Esophagus squamous epithelium (tissue), 5 donors: ENCODE measurements at regions not wholly inside any gene's neighbourhood (a gene's known extent, or its start where the extent isn't known, plus 50 kb on each side); places are given as distances from the start of the nearest gene placed in this dataset.

Experiments
- DNase-seq: peaks from one replicate; lab custom pipeline; 2025; lab: John Stamatoyannopoulos, UW
- H3K27ac ChIP-seq, 4 donors: fragments of 200-600 bp; sonication (generic); one replicate each; pipeline ENCODE4 v1.5.1; 2016 to 2019; ENCODE audit warnings: mild to moderate bottlenecking in 1 of 4
- H3K27me3 ChIP-seq, 4 donors: fragments of 200-600 bp; sonication (generic); 1 replicate in 3 of 4; 2 replicates in 1 of 4; pipeline versions ENCODE4 v1.5.1 to v1.6.0; 2017 to 2021; ENCODE audit warnings: antibody characterized with exemption in 1 of 4
- H3K36me3 ChIP-seq, 3 donors: fragments of 200-600 bp; sonication (generic); one replicate each; pipeline ENCODE4 v1.5.1; 2016 to 2019
- H3K4me1 ChIP-seq, 3 donors: fragments of 200-600 bp; sonication (generic); one replicate each; pipeline ENCODE4 v1.5.1; 2017 to 2019
- H3K4me3 ChIP-seq, 4 donors: fragments of 200-600 bp; sonication (generic); 1 replicate in 3 of 4; 2 replicates in 1 of 4; pipeline ENCODE4 v1.5.1; 2016 to 2019; ENCODE audit warnings: mild to moderate bottlenecking in 2 of 4, moderate library complexity in 1 of 4
- H3K9me3 ChIP-seq, 3 donors: fragments of 200-600 bp; sonication (generic); one replicate each; pipeline ENCODE4 v1.5.1; 2016 to 2019
- POLR2A ChIP-seq, 4 donors: fragments of 450-650 bp; IDR thresholded peaks; one replicate each; pipeline ENCODE4 v1.6.1; 2017; ENCODE audit warnings: antibody characterized with exemption in 4 of 4, mild to moderate bottlenecking in 4 of 4, moderate library complexity in 3 of 4
- WGBS, 2 donors: methylation state at CpG; one replicate each; pipeline ENCODE4 v1.1.5; 2018; 5-methylcytosine and 5-hydroxymethylcytosine counted together
- intact Hi-C: fragments of 100-400 bp; cut with DNase I; formaldehyde crosslinking; loops from one replicate; pipeline ENCODE4 v1.15.0; 2022
- TF ChIP-seq, protein P1 (sequence below), 6 experiments: fragments of 450-650 bp in 4 of 6; fragments of 200-600 bp in 2 of 6; sonication (generic) in 2 of 6; IDR thresholded peaks; one replicate each; pipeline ENCODE4 v1.5.1; 2016 to 2019; ENCODE audit warnings: antibody characterized with exemption in 6 of 6, mild to moderate bottlenecking in 4 of 6, moderate library complexity in 4 of 6
- donor health status: DM: yes; HTN: yes; CAD: no.

DNA sequence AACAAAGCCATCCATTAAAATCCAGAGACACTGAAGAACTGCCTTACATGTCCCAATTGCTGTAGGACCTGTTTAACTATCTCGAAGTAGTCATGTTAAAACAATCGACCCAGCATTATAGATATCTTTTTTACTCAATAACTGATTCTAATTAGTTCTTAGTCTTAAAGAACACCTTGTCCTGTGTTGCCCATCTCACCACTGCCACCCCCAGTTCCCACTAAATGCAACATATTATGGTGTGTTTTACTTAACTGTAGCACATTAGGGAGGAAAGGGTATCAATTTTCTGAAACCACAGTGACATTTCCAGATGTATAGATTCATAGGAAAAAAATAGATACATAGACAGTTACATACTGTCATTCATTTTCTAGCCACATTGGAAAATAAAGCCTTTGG is 221.2 kb downstream of the MEF2C start:
- Histone ChIP-seq H3K27ac (no peak overlapping the region), H3K36me3 (no peaks in the 10 kb centered on the region), H3K4me1 (peaks cover 8 to 35% (median 10%) of the 10 kb centered on the region in 3 donors), H3K27me3 (peaks cover 17 to 99% (median 53%) of the 10 kb centered on the region in 4 donors), H3K4me3 (no peak overlapping the region), H3K9me3 (no peaks in the 10 kb centered on the region)
- intact Hi-C loops = no loop called here
- WGBS, 2 donors = 24 to 32% methylated on average over 2 of the region's 2 CpGs
- no peak for DNase-seq
- TF ChIP-seq, protein P1, sequence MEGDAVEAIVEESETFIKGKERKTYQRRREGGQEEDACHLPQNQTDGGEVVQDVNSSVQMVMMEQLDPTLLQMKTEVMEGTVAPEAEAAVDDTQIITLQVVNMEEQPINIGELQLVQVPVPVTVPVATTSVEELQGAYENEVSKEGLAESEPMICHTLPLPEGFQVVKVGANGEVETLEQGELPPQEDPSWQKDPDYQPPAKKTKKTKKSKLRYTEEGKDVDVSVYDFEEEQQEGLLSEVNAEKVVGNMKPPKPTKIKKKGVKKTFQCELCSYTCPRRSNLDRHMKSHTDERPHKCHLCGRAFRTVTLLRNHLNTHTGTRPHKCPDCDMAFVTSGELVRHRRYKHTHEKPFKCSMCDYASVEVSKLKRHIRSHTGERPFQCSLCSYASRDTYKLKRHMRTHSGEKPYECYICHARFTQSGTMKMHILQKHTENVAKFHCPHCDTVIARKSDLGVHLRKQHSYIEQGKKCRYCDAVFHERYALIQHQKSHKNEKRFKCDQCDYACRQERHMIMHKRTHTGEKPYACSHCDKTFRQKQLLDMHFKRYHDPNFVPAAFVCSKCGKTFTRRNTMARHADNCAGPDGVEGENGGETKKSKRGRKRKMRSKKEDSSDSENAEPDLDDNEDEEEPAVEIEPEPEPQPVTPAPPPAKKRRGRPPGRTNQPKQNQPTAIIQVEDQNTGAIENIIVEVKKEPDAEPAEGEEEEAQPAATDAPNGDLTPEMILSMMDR (IDR thresholded peaks at IDR 0.05) = no peak
- no peak for TF ChIP-seq POLR2A (IDR thresholded peaks at IDR 0.05)

DNA sequence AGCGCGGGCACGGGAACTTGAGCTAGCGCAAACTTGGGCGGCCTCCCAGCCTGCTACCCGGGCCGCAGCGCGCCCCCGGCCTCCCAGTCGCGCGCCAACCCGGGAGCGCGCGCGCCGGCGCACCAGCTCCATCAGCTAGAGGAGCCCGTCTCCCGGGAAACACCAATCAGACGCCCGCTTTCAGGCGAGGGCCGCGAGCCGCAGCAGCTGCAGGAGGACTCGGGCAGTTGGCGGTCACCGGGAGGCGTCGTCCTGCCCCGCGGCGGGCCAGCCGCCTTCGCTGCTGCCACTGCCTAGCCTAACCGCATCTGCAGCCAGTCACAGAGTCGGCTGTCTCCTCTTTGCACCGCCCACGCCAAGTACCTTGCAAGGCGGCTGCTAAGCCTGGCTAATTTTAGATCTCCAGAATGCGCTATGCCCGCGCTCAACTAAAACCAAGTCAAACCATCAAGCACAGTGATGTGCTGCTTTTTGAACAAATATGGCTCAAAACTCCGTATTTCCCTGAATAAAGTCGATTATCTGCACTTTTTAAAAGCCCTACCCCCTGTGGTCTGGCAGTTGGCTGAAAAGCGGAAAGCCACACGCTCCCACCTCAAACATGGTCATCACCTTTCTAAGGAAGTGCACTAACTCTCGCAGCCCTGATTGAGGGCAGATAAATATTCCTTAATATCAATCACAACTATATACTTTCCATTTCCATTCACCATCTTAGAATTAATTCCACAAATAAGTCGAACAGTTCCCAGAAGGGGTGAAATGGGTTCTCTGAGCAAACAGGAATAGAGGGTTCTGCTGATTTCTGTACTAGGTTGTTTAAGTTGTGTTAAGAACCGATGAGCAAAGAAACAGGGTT is 221.8 kb downstream of the MEF2C start:
- H3K4me3 ChIP-seq = peak overlapping the region in 3 of 4 donors; percentile 5 to 62 (median 42)
- H3K27me3 ChIP-seq = peaks cover 17 to 98% (median 49%) of the 10 kb centered on the region in 4 donors
- H3K36me3 ChIP-seq = no peaks in the 10 kb centered on the region
- H3K4me1 ChIP-seq = peaks cover 8 to 29% (median 10%) of the 10 kb centered on the region in 3 donors
- no peak overlapping the region for H3K27ac ChIP-seq
- WGBS, 2 donors = 2 to 8% methylated on average over 12 to 17 of the region's 53 CpGs
- H3K9me3 ChIP-seq = no peaks in the 10 kb centered on the region
- DNase-seq = no peak
- TF ChIP-seq, protein P1 (IDR thresholded peaks at IDR 0.05) = no peak
- TF ChIP-seq POLR2A (IDR thresholded peaks at IDR 0.05) = no peak
- intact Hi-C loops = no loop called here

DNA sequence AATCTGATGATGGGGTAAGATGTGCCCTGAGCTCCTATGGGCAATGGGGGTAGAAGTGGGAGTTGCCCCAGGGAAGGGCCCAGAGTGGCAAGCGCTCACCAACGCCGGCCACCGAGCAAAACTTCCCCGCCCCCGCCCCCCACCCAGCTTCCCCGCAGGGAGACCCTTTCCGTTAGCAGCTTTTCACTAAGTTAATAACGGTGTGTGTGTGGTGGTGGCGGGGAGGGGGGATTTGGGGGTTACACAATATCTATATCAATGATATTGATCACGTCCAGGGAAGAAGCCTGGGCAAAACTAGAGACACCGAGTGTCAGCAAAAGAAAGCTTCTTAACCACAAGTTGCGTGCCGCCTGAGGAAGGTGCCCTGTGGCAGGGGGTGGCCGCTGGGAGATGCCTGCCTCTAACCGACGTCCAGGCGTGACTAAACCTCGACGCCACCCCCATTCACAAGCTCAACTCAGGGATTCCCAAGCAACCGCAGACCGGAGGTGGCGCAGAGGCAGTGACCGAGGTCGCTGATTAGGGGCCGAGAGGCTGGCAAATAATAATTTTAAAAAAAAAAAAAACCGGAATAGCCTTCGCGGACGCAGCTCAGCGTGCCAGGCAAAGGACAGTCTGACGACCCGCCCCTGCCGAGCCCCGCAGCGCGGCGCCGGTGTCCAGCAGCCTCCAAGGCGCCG is 222.6 kb downstream of the MEF2C start:
- no peaks in the 10 kb centered on the region for H3K9me3 ChIP-seq
- H3K27me3 ChIP-seq = peaks cover 17 to 98% (median 43%) of the 10 kb centered on the region in 4 donors
- WGBS, 2 donors = 4 to 8% methylated on average over 15 to 34 of the region's 41 CpGs
- no peak overlapping the region for H3K27ac ChIP-seq
- H3K36me3 ChIP-seq = no peaks in the 10 kb centered on the region
- H3K4me3 ChIP-seq = peak overlapping the region in 3 of 4 donors; percentile 5 to 62 (median 42)
- peaks cover 8 to 22% (median 10%) of the 10 kb centered on the region in 3 donors for H3K4me1 ChIP-seq
- no peak for TF ChIP-seq POLR2A (IDR thresholded peaks at IDR 0.05)
- TF ChIP-seq, protein P1 (IDR thresholded peaks at IDR 0.05) = no peak
- intact Hi-C loops = no loop called here
- no peak for DNase-seq

DNA sequence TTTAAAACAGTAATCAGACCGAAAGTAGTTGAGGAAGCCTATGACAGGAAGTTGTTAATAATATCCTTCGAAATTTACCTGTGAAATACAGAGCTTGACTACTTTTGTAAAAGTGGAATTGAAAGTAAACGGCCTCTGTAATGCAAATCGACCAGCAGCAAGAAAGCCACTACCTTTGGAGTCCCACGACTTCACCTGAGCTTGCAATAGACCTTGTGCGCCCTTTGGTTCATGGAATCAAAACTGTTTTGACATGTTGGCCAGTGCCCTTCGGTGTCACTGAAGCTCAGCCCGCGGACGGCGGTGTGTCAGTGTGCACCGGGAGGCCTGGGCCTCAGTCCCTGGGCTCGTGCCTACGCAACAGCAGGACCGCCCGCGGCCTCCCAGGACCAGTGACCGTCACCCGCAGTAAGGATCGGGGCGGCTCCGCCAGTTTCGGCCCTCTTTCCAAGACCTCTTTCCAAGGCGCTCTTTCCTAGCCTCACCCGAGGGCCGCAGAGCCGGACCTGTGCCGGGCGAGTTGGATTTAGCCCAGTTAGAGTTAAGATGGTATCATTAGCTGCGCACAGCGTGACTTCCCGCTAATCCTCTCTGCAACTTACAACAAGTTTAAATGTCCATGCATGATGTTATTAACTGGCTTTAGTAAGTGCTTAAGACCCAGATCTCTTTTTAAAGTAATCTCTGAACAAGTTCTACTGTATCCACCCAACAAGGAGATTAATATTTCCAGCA is 223.3 kb downstream of the MEF2C start:
- Histone ChIP-seq H3K27ac (no peak overlapping the region), H3K9me3 (no peaks in the 10 kb centered on the region), H3K4me3 (peak overlapping the region in 1 of 4 donors; percentile 22), H3K27me3 (peaks cover 17 to 94% (median 40%) of the 10 kb centered on the region in 4 donors), H3K36me3 (no peaks in the 10 kb centered on the region), H3K4me1 (peaks cover 8 to 22% (median 10%) of the 10 kb centered on the region in 3 donors)
- no peak for DNase-seq
- intact Hi-C loops = no loop called here
- TF ChIP-seq, protein P1 (IDR thresholded peaks at IDR 0.05) = no peak
- TF ChIP-seq POLR2A (IDR thresholded peaks at IDR 0.05) = no peak
- WGBS, 2 donors = 12 to 25% methylated on average over 15 to 24 of the region's 32 CpGs
